OCI-LY3 (cell line): ENCODE measurements at regions not wholly inside any gene's neighbourhood (a gene's known extent, or its start where the extent isn't known, plus 50 kb on each side); places are given as distances from the start of the nearest gene placed in this dataset.

Experiments
- H2AFZ ChIP-seq: fragments of 200-600, 300-600 bp; shearing (Covaris generic); 2 replicates; pipeline ENCODE4 v1.6.0; 2014; ENCODE audit warnings: antibody characterized with exemption, low read depth, low read length
- H3K27ac ChIP-seq: fragments of 200-600, 300-600 bp; sonication (generic); 2 replicates; pipeline ENCODE4 v1.5.1; 2014; ENCODE audit warnings: mild to moderate bottlenecking, low read length, moderate library complexity, mixed read lengths
- H3K27me3 ChIP-seq: fragments of 200-600, 300-600 bp; sonication (generic); 2 replicates; pipeline ENCODE4 v1.6.1; 2014; ENCODE audit warnings: low read depth, low read length, mixed read lengths
- H3K36me3 ChIP-seq: fragments of 200-600, 300-600 bp; sonication (generic); replicated peaks from 2 replicates; pipeline ENCODE3; 2014; ENCODE audit warnings: low read depth, low read length, mixed read lengths
- H3K4me1 ChIP-seq: fragments of 300-600, 200-600 bp; sonication (generic); 2 replicates; pipeline ENCODE4 v1.6.1; 2014; ENCODE audit warnings: low read length, mixed read lengths
- H3K4me2 ChIP-seq: fragments of 200-600, 300-600 bp; sonication (generic); 2 replicates; pipeline ENCODE4 v1.6.1; 2014; ENCODE audit warnings: low read length, mixed read lengths
- H3K4me3 ChIP-seq: fragments of 300-600, 200-600 bp; sonication (generic); 2 replicates; pipeline ENCODE4 v1.5.1; 2014; ENCODE audit warnings: antibody characterized with exemption, mild to moderate bottlenecking, low read length, moderate library complexity
- H3K79me2 ChIP-seq: fragments of 300-600, 200-600 bp; shearing (Covaris generic); 2 replicates; pipeline ENCODE4 v1.6.1; 2014; ENCODE audit warnings: mild to moderate bottlenecking, low read length, mixed read lengths
- H3K9ac ChIP-seq: fragments of 300-600, 200-600 bp; shearing (Covaris generic); 2 replicates; pipeline ENCODE4 v1.6.0; 2014; ENCODE audit warnings: mild to moderate bottlenecking, low read length, moderate library complexity
- H3K9me3 ChIP-seq: fragments of 200-600, 300-600 bp; shearing (Covaris generic); 2 replicates; pipeline ENCODE4 v1.6.1; 2014; ENCODE audit warnings: low read length, mixed read lengths; ENCODE audit not compliant: insufficient read depth
- H4K20me1 ChIP-seq: fragments of 200-600, 300-600 bp; sonication (generic); 2 replicates; pipeline ENCODE4 v1.6.1; 2016; ENCODE audit warnings: low read length, mixed read lengths; ENCODE audit not compliant: insufficient read depth
- EZH2phosphoT487 ChIP-seq: fragments of 200-600 bp; shearing (Covaris generic); IDR thresholded peaks from 2 replicates; pipeline ENCODE4 v1.6.1; 2018; ENCODE audit warnings: antibody characterized with exemption, mixed run types, low read depth
- TF ChIP-seq, protein P1 (sequence below): fragments of 200-600, 300-600 bp; sonication (generic); IDR thresholded peaks from 2 replicates; pipeline ENCODE4 v1.5.1; 2014; ENCODE audit warnings: antibody characterized with exemption, low read length, low read depth

DNA sequence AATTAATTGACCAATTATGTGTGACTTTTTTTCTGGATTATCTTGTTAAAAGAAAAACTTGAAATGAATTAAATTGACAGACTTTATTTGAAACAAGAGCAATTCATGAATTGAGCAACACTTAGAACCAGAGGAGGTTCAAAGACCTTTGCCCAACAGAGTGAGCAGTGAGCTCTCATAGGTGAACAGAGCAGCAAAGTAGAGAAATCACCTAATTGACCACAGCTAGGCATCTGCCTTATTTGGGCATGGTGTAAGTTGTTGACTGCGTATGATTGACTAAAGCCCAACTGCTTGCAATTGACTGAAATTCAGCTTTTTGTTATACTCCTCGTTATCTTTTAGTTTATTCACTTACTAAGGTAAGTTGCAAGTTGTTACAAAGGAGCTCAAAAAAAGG lies 1216.0 kb upstream of the ALCAM start:
- Histone ChIP-seq H3K27ac (no peak overlapping the region), H3K36me3 (no peaks in the 10 kb centered on the region), H3K79me2 (no peaks in the 10 kb centered on the region), H3K9ac (no peak overlapping the region), H3K4me2 (no peak overlapping the region), H3K27me3 (no peaks in the 10 kb centered on the region), H4K20me1 (no peaks in the 10 kb centered on the region), H3K9me3 (no peaks in the 10 kb centered on the region), H3K4me1 (no peaks in the 10 kb centered on the region), H2AFZ (no peak overlapping the region), H3K4me3 (no peak overlapping the region)
- TF ChIP-seq, protein P1, sequence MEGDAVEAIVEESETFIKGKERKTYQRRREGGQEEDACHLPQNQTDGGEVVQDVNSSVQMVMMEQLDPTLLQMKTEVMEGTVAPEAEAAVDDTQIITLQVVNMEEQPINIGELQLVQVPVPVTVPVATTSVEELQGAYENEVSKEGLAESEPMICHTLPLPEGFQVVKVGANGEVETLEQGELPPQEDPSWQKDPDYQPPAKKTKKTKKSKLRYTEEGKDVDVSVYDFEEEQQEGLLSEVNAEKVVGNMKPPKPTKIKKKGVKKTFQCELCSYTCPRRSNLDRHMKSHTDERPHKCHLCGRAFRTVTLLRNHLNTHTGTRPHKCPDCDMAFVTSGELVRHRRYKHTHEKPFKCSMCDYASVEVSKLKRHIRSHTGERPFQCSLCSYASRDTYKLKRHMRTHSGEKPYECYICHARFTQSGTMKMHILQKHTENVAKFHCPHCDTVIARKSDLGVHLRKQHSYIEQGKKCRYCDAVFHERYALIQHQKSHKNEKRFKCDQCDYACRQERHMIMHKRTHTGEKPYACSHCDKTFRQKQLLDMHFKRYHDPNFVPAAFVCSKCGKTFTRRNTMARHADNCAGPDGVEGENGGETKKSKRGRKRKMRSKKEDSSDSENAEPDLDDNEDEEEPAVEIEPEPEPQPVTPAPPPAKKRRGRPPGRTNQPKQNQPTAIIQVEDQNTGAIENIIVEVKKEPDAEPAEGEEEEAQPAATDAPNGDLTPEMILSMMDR: no peak
- TF ChIP-seq EZH2phosphoT487: no peak

DNA sequence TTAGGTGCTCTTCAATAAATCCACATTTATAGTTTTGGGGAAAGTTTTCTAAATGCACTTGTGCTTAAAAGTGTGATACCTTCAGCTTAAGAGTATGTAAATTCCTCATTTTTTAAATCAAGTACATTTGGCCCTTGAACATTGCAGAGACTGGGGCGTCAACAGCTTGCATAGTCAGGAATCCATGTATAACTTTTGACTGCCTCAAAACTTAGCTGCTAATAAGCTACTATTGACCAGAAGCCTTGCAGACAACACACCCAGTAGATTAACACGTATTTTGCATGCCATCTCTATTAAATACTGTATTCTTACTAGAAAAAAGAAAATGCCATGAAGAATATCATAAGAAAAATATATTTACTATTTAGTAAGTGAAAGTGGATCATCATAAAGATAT lies 1211.8 kb upstream of the ALCAM start:
- Histone ChIP-seq H3K9ac (no peak overlapping the region), H3K27me3 (no peaks in the 10 kb centered on the region), H3K4me3 (no peak overlapping the region), H3K9me3 (no peaks in the 10 kb centered on the region), H3K36me3 (no peaks in the 10 kb centered on the region), H4K20me1 (no peaks in the 10 kb centered on the region), H3K79me2 (no peaks in the 10 kb centered on the region), H2AFZ (no peak overlapping the region), H3K4me2 (no peak overlapping the region), H3K4me1 (no peaks in the 10 kb centered on the region), H3K27ac (no peak overlapping the region)
- no peak for TF ChIP-seq EZH2phosphoT487
- TF ChIP-seq, protein P1: no peak

DNA sequence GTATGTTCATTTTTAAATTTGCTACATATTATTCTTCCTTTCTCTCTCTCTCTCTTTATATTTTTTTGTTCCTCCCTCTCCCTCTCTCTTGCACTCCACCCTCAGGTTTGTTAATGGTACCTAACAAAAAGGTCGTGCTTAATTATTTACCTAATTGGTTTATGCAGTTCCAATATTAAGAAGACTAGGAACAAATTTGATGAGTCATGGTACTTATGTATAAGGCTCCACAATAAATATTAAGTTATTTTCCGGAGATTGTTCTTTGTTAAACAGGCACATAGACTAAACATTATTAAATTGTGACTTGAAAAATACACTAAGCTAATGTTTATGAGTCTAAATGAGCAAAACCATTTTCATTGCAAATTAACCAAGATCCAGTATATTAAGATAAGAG lies 1200.8 kb upstream of the ALCAM start:
- no peaks in the 10 kb centered on the region for H3K36me3 ChIP-seq
- no peak overlapping the region for H2AFZ ChIP-seq
- no peaks in the 10 kb centered on the region for H4K20me1 ChIP-seq
- no peak overlapping the region for H3K27ac ChIP-seq
- H3K27me3 ChIP-seq: no peaks in the 10 kb centered on the region
- no peaks in the 10 kb centered on the region; the same call in none of the 2 replicates for H3K9me3 ChIP-seq
- no peak overlapping the region for H3K4me2 ChIP-seq
- TF ChIP-seq EZH2phosphoT487: no peak
- TF ChIP-seq, protein P1: no peak
- H3K4me3 ChIP-seq: no peak overlapping the region
- no peak overlapping the region for H3K9ac ChIP-seq
- no peaks in the 10 kb centered on the region for H3K79me2 ChIP-seq
- H3K4me1 ChIP-seq: no peaks in the 10 kb centered on the region

DNA sequence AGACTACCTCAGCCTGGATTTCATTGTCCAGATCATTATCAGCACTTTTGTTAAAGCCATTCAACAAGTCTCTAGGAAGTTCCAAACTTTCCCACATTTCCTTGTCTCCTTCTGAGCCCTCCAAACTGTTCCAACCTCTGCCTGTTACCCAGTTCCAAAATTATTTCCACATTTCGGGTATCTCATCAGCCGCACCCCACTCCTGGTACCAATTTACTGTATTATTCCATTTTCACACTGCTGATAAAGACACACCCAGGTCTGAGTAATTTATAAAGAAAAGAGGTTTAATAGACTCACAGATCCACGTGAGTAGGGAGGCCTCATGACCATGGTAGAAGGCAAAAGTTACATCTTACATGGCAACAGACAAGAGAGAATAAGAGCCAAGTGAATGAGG lies 1198.3 kb upstream of the ALCAM start:
- no peak overlapping the region for H2AFZ ChIP-seq
- TF ChIP-seq, protein P1: no peak
- TF ChIP-seq EZH2phosphoT487: no peak
- no peak overlapping the region for H3K27ac ChIP-seq
- no peaks in the 10 kb centered on the region for H3K79me2 ChIP-seq
- H3K4me3 ChIP-seq: no peak overlapping the region
- no peaks in the 10 kb centered on the region for H3K4me1 ChIP-seq
- H3K27me3 ChIP-seq: no peaks in the 10 kb centered on the region
- no peak overlapping the region for H3K4me2 ChIP-seq
- H3K9me3 ChIP-seq: no peaks in the 10 kb centered on the region; the same call in none of the 2 replicates
- H3K9ac ChIP-seq: no peak overlapping the region
- H4K20me1 ChIP-seq: no peaks in the 10 kb centered on the region
- no peaks in the 10 kb centered on the region for H3K36me3 ChIP-seq
